Hepatic stellate cell (primary cell): ENCODE measurements at regions not wholly inside any gene's neighbourhood (a gene's known extent, or its start where the extent isn't known, plus 50 kb on each side); places are given as distances from the start of the nearest gene placed in this dataset.
"Not testable (repeated sequence)": the region's sequence is repeated elsewhere in the genome, so short reads cannot be mapped to it uniquely, and the experiment has no call there.

ENCODE experiments used
- DNase-seq: peaks from one replicate; pipeline ENCODE4 v3.0.0; 2011; ENCODE audit warnings: low spot score

DNA sequence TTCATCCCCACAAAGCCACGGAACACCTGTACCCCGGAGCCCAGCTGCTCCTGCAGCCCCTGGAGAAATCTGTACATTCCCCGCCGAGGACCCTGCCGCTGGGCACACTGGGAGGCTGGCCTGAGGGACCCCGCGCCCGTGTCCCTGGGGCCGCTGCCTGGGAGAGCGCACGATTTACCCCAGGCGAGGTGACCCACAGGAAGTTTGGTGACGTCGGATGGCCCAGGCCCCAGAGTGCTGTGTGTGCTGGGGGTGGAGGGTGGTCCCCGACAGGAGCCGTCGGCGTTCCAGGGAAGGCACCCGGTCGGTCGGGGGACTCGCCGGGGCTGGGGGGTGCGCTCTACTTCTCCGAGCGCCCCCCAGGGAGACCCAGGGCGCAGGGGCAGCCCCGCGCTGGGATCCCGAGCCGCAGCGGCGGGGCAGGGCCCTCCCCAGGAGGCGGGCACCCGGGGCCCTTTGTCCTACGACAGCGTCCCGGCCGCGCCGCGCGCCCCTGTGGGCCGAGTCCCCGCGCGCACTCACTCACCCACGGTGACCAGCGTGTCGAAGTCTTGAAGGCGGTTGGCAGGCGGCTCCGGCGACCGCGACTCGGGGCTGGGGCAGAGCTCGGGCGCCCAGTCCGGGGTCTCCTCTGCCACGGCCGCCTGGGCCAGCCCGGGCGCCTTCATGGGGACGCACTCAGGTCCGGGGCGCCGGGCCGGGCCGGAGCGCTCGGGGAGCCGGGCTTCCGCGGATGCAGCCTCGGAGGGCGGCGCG lies 206.4 kb upstream of the PRKX start:
- DNase-seq, result not testable (repeated sequence)

GRCh38 chrX:3914813-3915212 lies 201.4 kb upstream of the PRKX start:
- not testable (repeated sequence) for DNase-seq

- DNase-seq, result not testable (repeated sequence)
Observed at GRCh38 chrX:3914059-3914458, 200.6 kb upstream of the PRKX start.

GRCh38 chrX:3911012-3911411 lies 197.6 kb upstream of the PRKX start:
- DNase-seq, result not testable (repeated sequence)

DNA sequence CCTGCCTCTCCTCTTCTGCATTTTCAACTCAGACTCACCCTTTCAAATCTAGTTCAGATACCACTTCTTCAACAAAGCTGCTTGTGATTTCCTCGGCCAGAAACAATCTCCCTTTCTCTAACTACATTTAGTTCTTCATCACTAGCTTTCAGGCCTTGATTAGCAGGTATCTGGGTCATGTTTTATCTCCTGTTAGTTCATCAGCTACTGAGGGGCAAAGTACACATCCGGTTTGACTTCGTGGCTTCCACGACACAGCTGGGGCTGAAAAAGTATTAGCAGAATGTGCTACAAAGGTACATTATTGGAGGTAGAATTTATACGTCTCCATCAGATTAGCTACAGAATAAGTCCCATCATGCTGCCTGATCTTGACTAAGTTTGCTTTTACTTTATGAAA lies 197.2 kb upstream of the PRKX start:
- not testable (repeated sequence) for DNase-seq

DNA sequence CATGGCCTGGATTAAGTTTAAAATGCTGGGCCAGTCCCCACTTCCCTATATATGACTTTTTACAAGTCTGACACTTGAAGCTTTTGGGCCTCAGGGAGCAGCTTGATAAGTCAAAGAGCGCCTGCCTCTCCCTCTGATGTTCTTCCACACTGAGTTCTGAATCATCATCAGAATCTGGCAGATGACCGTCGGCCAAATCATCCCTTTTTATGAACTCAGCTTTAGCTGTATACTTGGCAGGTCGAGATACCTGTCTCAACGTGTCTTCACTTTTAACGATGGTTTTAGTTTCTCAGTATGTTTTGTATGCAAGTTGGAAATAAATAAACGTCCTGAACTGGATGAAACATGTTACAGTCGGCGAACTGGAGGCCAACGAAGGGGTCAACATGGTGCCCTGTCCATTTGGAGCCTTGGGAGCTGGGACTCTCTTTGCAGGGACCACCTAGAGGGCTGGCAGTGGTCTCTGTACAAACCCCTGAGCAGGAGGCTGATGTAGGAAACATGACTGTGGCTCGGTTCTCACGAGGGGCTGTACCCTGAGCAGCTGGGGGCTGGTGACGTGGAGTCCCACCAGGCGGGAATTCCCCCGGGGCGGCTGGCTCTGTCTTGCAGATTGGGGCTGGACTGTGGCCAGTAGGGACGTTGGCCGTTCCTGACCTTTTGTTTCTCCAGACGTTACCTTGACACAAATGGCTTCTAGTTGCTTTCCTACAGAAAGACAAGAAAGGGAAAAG lies 192.2 kb upstream of the PRKX start:
- not testable (repeated sequence) for DNase-seq

- DNase-seq, result not testable (repeated sequence)
Observed at GRCh38 chrX:3902222-3902621, 188.8 kb upstream of the PRKX start.

- not testable (repeated sequence) for DNase-seq
Observed at GRCh38 chrX:3896755-3897154, 183.3 kb upstream of the PRKX start.

DNA sequence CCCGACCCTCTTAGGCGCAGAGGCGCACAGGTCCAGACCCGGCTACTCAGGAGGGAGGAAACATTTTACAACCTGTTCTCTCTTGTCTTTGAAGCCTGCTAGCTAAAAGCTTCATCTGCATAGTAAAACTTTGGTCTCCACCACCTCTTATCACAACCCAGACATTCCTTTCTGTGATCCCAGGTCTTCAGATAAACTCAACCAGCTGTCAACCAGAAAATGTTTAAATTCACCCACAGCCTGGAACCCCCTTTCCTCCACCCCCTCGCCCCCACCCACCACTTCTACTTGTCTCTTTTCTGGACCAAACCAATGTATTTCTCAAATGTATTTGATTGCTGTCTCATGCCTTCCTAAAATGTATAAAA lies 169.1 kb upstream of the PRKX start:
- not testable (repeated sequence) for DNase-seq

DNA sequence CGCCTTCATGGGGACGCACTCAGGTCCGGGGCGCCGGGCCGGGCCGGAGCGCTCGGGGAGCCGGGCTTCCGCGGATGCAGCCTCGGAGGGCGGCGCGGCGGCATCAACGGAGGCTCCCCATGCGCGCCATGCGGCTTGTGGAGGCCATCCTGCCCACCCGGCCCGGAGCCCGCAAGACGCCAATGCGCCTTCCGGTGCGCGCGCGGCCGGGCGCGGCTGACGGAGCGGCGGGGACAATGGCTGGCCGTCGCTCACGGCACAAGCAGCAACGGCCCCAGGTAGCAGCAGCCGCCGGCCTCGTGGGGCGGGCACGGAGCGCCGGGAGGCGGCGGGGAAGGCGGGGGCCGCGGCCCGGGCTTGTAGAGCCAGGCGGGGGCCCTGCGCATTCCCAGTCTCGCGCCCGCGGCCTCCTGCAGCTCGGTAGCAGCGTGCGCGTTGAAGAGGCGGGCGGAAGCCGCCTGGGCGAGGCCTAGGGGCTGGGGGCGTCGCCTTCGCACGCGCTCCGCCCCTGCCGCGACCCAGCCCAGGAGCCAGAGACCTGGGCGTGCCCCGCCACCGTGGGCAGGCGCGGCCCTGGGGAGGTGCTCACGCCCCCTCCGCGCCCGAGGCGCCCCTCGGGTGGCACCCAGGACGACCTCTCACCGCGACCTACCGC lies 168.6 kb upstream of the PRKX start:
- DNase-seq, result not testable (repeated sequence)

GRCh38 chrX:3881255-3881895 lies 167.9 kb upstream of the PRKX start:
- DNase-seq, result not testable (repeated sequence)

- DNase-seq, result not testable (repeated sequence)
Observed at GRCh38 chrX:3876393-3876792, 162.9 kb upstream of the PRKX start.

DNA sequence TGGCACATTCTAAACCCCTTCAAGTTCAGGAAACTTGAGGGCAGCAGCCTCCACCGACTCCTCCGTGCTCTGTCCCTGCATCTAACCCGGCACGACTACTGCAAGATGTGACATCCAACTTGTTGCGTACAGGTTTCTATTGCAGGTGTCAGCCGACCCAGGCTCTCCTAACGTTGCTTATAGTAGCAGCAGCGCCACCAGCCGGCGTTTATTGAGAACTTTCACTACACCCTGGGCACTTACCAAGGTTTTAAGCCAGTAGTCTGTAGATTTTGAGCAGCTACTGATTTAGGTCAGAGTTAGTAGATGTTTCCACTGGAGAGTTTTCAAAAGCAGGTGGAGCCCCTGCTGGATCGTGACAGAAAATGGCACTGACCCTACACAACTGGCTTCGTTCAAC lies 162.2 kb upstream of the PRKX start:
- DNase-seq, result not testable (repeated sequence)

DNA sequence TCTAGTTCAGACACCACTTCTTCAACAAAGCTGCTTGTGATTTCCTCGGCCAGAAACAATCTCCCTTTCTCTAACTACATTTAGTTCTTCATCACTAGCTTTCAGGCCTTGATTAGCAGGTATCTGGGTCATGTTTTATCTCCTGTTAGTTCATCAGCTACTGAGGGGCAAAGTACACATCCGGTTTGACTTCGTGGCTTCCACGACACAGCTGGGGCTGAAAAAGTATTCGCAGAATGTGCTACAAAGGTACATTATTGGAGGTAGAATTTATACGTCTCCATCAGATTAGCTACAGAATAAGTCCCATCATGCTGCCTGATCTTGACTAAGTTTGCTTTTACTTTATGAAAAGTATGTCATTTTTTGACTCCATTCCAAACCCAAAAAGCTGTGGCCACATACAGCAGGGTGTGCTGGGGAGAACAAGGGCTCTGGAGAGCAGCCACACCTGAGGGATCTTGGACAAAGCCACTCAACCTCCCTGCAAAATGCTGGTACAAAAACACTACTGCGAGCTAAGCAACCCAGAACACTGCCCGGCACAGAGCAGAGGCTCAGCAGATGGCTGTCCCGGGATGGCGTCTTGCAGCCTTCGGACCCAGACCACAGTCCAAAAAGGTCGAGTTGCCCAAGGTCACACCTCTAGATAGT lies 158.9 kb upstream of the PRKX start:
- not testable (repeated sequence) for DNase-seq

- not testable (repeated sequence) for DNase-seq
Observed at GRCh38 chrX:3867067-3867831, 153.8 kb upstream of the PRKX start.

GRCh38 chrX:3858332-3858731 lies 144.9 kb upstream of the PRKX start:
- DNase-seq, result not testable (repeated sequence)

DNA sequence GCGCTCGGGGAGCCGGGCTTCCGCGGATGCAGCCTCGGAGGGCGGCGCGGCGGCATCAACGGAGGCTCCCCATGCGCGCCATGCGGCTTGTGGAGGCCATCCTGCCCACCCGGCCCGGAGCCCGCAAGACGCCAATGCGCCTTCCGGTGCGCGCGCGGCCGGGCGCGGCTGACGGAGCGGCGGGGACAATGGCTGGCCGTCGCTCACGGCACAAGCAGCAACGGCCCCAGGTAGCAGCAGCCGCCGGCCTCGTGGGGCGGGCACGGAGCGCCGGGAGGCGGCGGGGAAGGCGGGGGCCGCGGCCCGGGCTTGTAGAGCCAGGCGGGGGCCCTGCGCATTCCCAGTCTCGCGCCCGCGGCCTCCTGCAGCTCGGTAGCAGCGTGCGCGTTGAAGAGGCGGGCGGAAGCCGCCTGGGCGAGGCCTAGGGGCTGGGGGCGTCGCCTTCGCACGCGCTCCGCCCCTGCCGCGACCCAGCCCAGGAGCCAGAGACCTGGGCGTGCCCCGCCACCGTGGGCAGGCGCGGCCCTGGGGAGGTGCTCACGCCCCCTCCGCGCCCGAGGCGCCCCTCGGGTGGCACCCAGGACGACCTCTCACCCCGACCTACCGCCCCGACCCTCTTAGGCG lies 130.2 kb upstream of the PRKX start:
- DNase-seq, result not testable (repeated sequence)

- DNase-seq, result not testable (repeated sequence)
Observed at GRCh38 chrX:3842822-3843521, 129.5 kb upstream of the PRKX start.

GRCh38 chrX:3838754-3839153 lies 125.3 kb upstream of the PRKX start:
- not testable (repeated sequence) for DNase-seq
